SH-SY5Y (cell line): ENCODE measurements at regions not wholly inside any gene's neighbourhood (a gene's known extent, or its start where the extent isn't known, plus 50 kb on each side); places are given as distances from the start of the nearest gene placed in this dataset.

Experiments used
- GATA2 ChIP-seq: IDR thresholded peaks from 2 replicates; pipeline ENCODE4 v1.6.1; 2011; ENCODE audit warnings: mild to moderate bottlenecking, low read depth, low read length
- GATA3 ChIP-seq: IDR thresholded peaks from 2 replicates; pipeline ENCODE4 v1.6.1; 2011; ENCODE audit warnings: low read depth, mild to moderate bottlenecking, low read length, moderate library complexity

DNA sequence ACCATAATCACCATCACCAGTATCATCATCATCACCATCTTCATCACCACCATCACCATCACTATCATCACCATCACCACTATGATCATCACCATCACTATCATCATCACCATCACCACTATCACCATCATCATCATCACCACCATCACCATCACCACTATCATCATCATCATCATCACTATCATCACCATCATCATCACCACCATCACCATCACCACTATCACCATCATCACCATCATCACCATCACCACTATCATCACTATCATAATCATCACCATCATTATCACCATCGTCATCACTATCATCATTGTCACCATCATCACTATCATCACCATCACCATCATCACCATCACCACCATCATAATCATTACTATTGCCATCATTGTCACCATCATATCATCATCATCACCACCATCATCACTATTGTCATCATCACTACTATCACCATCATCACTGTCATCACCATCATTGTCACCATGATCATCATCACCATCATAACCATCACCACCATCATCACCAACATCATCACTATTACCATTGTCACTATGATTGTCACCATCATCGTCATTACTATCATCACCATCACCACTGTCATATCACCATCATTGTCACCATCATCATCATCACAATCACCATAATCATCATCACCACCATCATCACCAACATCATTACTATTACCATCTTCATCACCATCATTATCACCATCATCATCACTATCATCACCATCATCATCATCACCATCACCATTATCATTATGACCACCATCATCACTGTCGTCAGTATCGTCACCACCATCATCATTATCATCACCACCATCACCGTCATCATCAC is 154.7 kb downstream of the ACTR3B start:
- TF ChIP-seq GATA3 (no peak), GATA2 (no peak)
